ENCODE measurements at regions not wholly inside any gene's neighbourhood (a gene's known extent, or its start where the extent isn't known, plus 50 kb on each side); places are given as distances from the start of the nearest gene placed in this dataset.

DNA sequence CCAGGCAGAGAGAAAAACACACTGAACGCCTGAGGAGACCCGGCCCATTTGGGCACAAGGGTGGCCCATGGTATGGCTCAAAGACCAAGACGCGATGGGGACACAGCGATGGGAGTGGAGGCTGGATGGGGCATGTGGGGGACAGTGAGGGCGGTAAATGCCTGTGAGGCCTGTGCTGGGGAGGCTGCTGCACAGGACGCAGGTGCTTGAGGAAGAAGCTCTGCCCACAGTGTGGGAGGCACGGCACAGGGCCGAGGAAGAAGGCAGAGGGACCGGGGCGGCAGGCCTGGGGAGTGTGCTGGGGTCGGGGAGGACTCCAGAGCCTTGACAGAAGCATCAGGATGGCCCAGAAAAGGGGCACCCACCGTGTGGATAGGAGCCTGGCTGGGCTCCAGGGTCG, 75.9 kb upstream of the WNT11 start:
- TF ChIP-seq, protein P1, sequence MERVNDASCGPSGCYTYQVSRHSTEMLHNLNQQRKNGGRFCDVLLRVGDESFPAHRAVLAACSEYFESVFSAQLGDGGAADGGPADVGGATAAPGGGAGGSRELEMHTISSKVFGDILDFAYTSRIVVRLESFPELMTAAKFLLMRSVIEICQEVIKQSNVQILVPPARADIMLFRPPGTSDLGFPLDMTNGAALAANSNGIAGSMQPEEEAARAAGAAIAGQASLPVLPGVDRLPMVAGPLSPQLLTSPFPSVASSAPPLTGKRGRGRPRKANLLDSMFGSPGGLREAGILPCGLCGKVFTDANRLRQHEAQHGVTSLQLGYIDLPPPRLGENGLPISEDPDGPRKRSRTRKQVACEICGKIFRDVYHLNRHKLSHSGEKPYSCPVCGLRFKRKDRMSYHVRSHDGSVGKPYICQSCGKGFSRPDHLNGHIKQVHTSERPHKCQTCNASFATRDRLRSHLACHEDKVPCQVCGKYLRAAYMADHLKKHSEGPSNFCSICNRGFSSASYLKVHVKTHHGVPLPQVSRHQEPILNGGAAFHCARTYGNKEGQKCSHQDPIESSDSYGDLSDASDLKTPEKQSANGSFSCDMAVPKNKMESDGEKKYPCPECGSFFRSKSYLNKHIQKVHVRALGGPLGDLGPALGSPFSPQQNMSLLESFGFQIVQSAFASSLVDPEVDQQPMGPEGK (CRISPR knock-in tag; IDR thresholded peaks at IDR 0.05; ENCODE audit: borderline replicate concordance): no peak
- no peak for TF ChIP-seq TOX (CRISPR knock-in tag; IDR thresholded peaks at IDR 0.05; ENCODE audit: borderline replicate concordance)

All from SK-N-SH treated with all-trans-retinoic acid at 6 μM for 48 hours (cell line).